IMR-90 (cell line): ENCODE measurements at regions not wholly inside any gene's neighbourhood (a gene's known extent, or its start where the extent isn't known, plus 50 kb on each side); places are given as distances from the start of the nearest gene placed in this dataset.
A peak's percentile ranks its signal among the peaks of the same experiment; 100 is the strongest.

Experiments used
- ATAC-seq: fragments of 200-7000 bp; cut with Tn5 transposase; 2 replicates; pipeline ENCODE4 v1.9.1; 2020; ENCODE audit warnings: low read depth, mild to moderate bottlenecking, moderate library complexity
- BruUV-seq: library from RNA; stranded (reverse); fragments of 400-500 nt; replicated peaks from 2 replicates; lab custom pipeline; 2021; lab: Mats Ljungman, UMichigan
- CTCF ChIA-PET: fragments of 300-600 bp; formaldehyde crosslinking; extraction: SDS; loops from one replicate; lab custom pipeline; 2021; ENCODE audit warnings: antibody characterized with exemption; lab: Yijun Ruan, JAX
- POLR2A ChIA-PET: fragments of 300-600 bp; sonication (Branson Sonifier 250); formaldehyde crosslinking; loops from one replicate; lab custom pipeline; 2022; ENCODE audit warnings: antibody characterized with exemption; ENCODE audit not compliant: unreplicated experiment; lab: Charles Lee
- DNase-seq: peaks from one replicate; pipeline ENCODE4 v3.0.0; 2013
- H2AFZ ChIP-seq: replicated peaks from 2 replicates; pipeline ENCODE3; 2013; ENCODE audit warnings: low read length, mild to moderate bottlenecking; ENCODE audit not compliant: poor library complexity
- H2AK5ac ChIP-seq: 2 replicates; pipeline ENCODE4 v1.6.1; 2013; ENCODE audit warnings: low read depth, low read length, inconsistent platforms
- H2AK9ac ChIP-seq: replicated peaks from 2 replicates; pipeline ENCODE3; 2013; ENCODE audit warnings: mild to moderate bottlenecking, low read depth, low read length, moderate library complexity; ENCODE audit not compliant: poor library complexity
- H2BK120ac ChIP-seq: 2 replicates; pipeline ENCODE4 v1.6.1; 2013; ENCODE audit warnings: low read depth, low read length, inconsistent platforms
- H2BK15ac ChIP-seq: 3 replicates; pipeline ENCODE4 v1.6.1; 2013; ENCODE audit warnings: low read depth, low read length, inconsistent platforms
- H2BK20ac ChIP-seq: 2 replicates; pipeline ENCODE4 v1.6.1; 2013; ENCODE audit warnings: low read depth, mild to moderate bottlenecking, inconsistent platforms, low read length, moderate library complexity
- H2BK5ac ChIP-seq: 2 replicates; pipeline ENCODE4 v1.6.1; 2013; ENCODE audit warnings: mild to moderate bottlenecking, low read depth, low read length, inconsistent platforms; ENCODE audit not compliant: poor library complexity, severe bottlenecking
- H3K14ac ChIP-seq: replicated peaks from 2 replicates; pipeline ENCODE4 v1.6.1; 2013; ENCODE audit warnings: low read depth, low read length, inconsistent platforms
- H3K18ac ChIP-seq: 2 replicates; pipeline ENCODE4 v1.6.1; 2013; ENCODE audit warnings: low read depth, low read length, control low read depth
- H3K23ac ChIP-seq: 2 replicates; pipeline ENCODE4 v1.6.1; 2013; ENCODE audit warnings: low read depth, low read length, inconsistent platforms
- H3K27ac ChIP-seq: 2 replicates; pipeline ENCODE4 v1.5.1; 2013; ENCODE audit warnings: mild to moderate bottlenecking, control low read depth, low read length; ENCODE audit not compliant: insufficient read depth
- H3K27me3 ChIP-seq: 2 replicates; pipeline ENCODE4 v1.6.1; 2013; ENCODE audit warnings: low read length; ENCODE audit not compliant: control insufficient read depth, insufficient read depth
- H3K36me3 ChIP-seq: 2 replicates; pipeline ENCODE4 v1.6.1; 2013; ENCODE audit warnings: low read length, mixed read lengths; ENCODE audit not compliant: control insufficient read depth, insufficient read depth
- H3K4ac ChIP-seq: 2 replicates; pipeline ENCODE4 v1.6.1; 2013; ENCODE audit warnings: low read depth, low read length, inconsistent platforms
- H3K4me1 ChIP-seq: 2 replicates; pipeline ENCODE4 v1.6.1; 2013; ENCODE audit warnings: low read length, mixed read lengths; ENCODE audit not compliant: control insufficient read depth, insufficient read depth
- H3K4me2 ChIP-seq: 2 replicates; pipeline ENCODE4 v1.6.1; 2013; ENCODE audit warnings: low read depth, mild to moderate bottlenecking, control low read depth, low read length, moderate library complexity
- H3K4me3 ChIP-seq: 2 replicates; pipeline ENCODE4 v1.5.1; 2013; ENCODE audit warnings: low read depth, mild to moderate bottlenecking, control low read depth, low read length, moderate library complexity; ENCODE audit not compliant: insufficient read depth
- H3K56ac ChIP-seq: 2 replicates; pipeline ENCODE4 v1.6.1; 2013; ENCODE audit warnings: low read length, inconsistent platforms; ENCODE audit not compliant: insufficient read depth; ENCODE audit errors: extremely low read depth
- H3K79me1 ChIP-seq, 2 experiments: 2 replicates each; pipeline ENCODE4 v1.6.1; 2013; ENCODE audit warnings: low read length in 2 of 2, inconsistent platforms in 1 of 2, low read depth in 1 of 2
- H3K9ac ChIP-seq: 2 replicates; pipeline ENCODE4 v1.6.1; 2013; ENCODE audit warnings: low read depth, low read length, control low read depth
- H3K9me1 ChIP-seq: 2 replicates; pipeline ENCODE4 v1.6.1; 2013; ENCODE audit warnings: low read length, inconsistent platforms; ENCODE audit not compliant: insufficient read depth
- H3K9me3 ChIP-seq: 2 replicates; pipeline ENCODE4 v1.6.1; 2013; ENCODE audit warnings: low read length; ENCODE audit not compliant: control insufficient read depth, insufficient read depth
- H4K20me1 ChIP-seq: 2 replicates; pipeline ENCODE4 v1.6.1; 2013; ENCODE audit warnings: low read length, inconsistent platforms; ENCODE audit not compliant: insufficient read depth
- H4K5ac ChIP-seq: 2 replicates; pipeline ENCODE4 v1.6.1; 2013; ENCODE audit warnings: mild to moderate bottlenecking, low read depth, low read length, control low read depth
- H4K8ac ChIP-seq, 2 experiments: 2 replicates each; pipeline ENCODE4 v1.6.1; 2013; ENCODE audit warnings: low read depth in 2 of 2, low read length in 2 of 2, control low read depth in 1 of 2, inconsistent platforms in 1 of 2
- H4K91ac ChIP-seq: 2 replicates; pipeline ENCODE4 v1.6.1; 2013; ENCODE audit warnings: low read depth, low read length, inconsistent platforms; ENCODE audit not compliant: insufficient read depth
- CEBPB ChIP-seq: IDR thresholded peaks from 2 replicates; pipeline ENCODE4 v1.6.1; 2012; ENCODE audit warnings: low read depth, low read length, improper control_type of control experiment
- WGBS, 2 experiments: methylation state at CpG; one replicate each; pipeline versions ENCODE4 v1.1.5 to v1.1.7; 2013; ENCODE audit warnings: missing lambda C conversion rate in 2 of 2; ENCODE audit not compliant: insufficient read length in 1 of 2; ENCODE audit errors: extremely low coverage in 2 of 2; 5-methylcytosine and 5-hydroxymethylcytosine counted together
- dilution Hi-C: fragments of 300-500 bp; cut with HindIII; formaldehyde crosslinking; loops from one replicate; pipeline ENCODE4 v1.14.3; 2018; ENCODE audit warnings: low sequenced_read_pairs; ENCODE audit not compliant: unreplicated experiment
- in situ Hi-C: fragments of 300-500 bp; cut with MboI; formaldehyde crosslinking; loops from 3 replicates; pipeline ENCODE4 v1.14.3; 2019; ENCODE audit warnings: low sequenced_read_pairs, inconsistent platforms, mixed read lengths
- intact Hi-C: fragments of 100-400 bp; cut with micrococcal nuclease; formaldehyde crosslinking; loops from 2 replicates; pipeline ENCODE4 v1.10.0; 2022
- TF ChIP-seq, protein P1 (sequence below): fragments of 150-350 bp; IDR thresholded peaks from 2 replicates; pipeline ENCODE4 v1.6.1; 2017; ENCODE audit warnings: mild to moderate bottlenecking, antibody characterized with exemption, low read length, low read depth

DNA sequence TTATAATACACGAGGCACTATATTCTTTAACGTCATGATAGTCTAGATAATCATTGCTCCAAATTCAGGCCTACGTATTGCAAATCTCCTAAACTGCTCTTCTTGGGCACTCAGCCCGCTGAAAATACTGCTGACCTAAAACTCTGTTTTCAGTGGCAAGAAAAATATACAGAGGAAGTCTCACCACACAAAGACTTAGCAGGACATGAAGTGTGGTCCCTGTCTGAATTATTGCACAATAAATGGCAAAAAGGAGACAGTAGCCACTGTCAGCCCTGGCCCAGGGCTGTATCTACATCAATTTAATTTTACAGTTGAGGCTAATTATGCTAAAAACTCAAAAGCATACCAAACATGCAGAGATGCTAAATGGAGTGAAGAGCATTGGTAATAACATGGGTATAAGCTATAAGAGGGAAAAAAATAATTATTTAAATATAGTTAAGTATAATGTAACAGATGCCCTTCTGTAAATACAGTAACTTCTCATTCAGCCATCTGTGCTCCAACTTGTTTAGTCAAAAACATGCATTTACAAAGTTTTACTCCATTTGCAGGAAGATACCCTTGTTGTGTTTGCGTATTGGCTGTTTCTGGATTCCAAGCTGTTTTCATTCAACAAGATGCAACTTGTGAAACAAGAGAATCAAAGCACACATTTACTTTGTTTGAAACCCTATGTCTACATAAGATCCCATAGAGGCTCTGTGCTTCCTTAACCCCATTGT, 800.0 kb upstream of the LUZP2 start:
- no peak overlapping the region for H2BK5ac ChIP-seq
- H3K4me2 ChIP-seq = no peak overlapping the region
- H3K9me3 ChIP-seq = no peaks in the 10 kb centered on the region
- no peak overlapping the region for H3K4ac ChIP-seq
- H3K27ac ChIP-seq = no peak overlapping the region
- no peak overlapping the region for H4K5ac ChIP-seq
- DNase-seq (no peak), ATAC-seq (no peak)
- no peak overlapping the region for H3K23ac ChIP-seq
- no peak overlapping the region for H3K4me3 ChIP-seq
- no peak overlapping the region for H3K18ac ChIP-seq
- dilution Hi-C loops (no loop called here), in situ Hi-C loops (loop anchor here (10.0 kb wide), 1 partner anchor 62 kb away; no protein-coding TSS in a partner anchor), intact Hi-C loops (no loop called here)
- no peak overlapping the region for H2BK20ac ChIP-seq
- no peak overlapping the region for H3K9ac ChIP-seq
- H4K8ac ChIP-seq = no peak overlapping the region
- H3K56ac ChIP-seq = no peak overlapping the region
- no peak overlapping the region for H3K14ac ChIP-seq
- H4K91ac ChIP-seq = no peak overlapping the region
- H2AK9ac ChIP-seq = no peak overlapping the region
- no peaks in the 10 kb centered on the region for H3K4me1 ChIP-seq
- H2BK15ac ChIP-seq = no peak overlapping the region
- no peak overlapping the region for H2AK5ac ChIP-seq
- no TSS peak for BruUV-seq
- no peaks in the 10 kb centered on the region for H3K27me3 ChIP-seq
- H2BK120ac ChIP-seq = no peak overlapping the region
- TF ChIP-seq, protein P1, sequence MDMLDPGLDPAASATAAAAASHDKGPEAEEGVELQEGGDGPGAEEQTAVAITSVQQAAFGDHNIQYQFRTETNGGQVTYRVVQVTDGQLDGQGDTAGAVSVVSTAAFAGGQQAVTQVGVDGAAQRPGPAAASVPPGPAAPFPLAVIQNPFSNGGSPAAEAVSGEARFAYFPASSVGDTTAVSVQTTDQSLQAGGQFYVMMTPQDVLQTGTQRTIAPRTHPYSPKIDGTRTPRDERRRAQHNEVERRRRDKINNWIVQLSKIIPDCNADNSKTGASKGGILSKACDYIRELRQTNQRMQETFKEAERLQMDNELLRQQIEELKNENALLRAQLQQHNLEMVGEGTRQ = no peak
- peak; percentile 73 for TF ChIP-seq CEBPB
- H2AFZ ChIP-seq = no peak overlapping the region
- 100% methylated on average over 1 of the region's 5 CpGs; no CpG with 5 or more reads in 1 of the 2 experiments for WGBS, 2 experiments
- no peaks in the 10 kb centered on the region for H4K20me1 ChIP-seq
- ChIA-PET POLR2A (no interaction called here), CTCF (interaction anchor here (1.3 kb wide), 1 partner anchor 81 kb away, joined by 3 read pairs; no protein-coding TSS in a partner anchor)
- H3K9me1 ChIP-seq = no peaks in the 10 kb centered on the region
- H3K79me1 ChIP-seq = no peaks in the 10 kb centered on the region
- H3K36me3 ChIP-seq = no peaks in the 10 kb centered on the region
